ENCODE measurements at regions not wholly inside any gene's neighbourhood (a gene's known extent, or its start where the extent isn't known, plus 50 kb on each side); places are given as distances from the start of the nearest gene placed in this dataset.

- DNase-seq: no peak
These were observed 291.2 kb upstream of the SALL1 start for GRCh38 chr16:51442141-51442870.

- no peak for DNase-seq
These were observed 289.2 kb upstream of the SALL1 start for GRCh38 chr16:51440131-51440889.

DNA sequence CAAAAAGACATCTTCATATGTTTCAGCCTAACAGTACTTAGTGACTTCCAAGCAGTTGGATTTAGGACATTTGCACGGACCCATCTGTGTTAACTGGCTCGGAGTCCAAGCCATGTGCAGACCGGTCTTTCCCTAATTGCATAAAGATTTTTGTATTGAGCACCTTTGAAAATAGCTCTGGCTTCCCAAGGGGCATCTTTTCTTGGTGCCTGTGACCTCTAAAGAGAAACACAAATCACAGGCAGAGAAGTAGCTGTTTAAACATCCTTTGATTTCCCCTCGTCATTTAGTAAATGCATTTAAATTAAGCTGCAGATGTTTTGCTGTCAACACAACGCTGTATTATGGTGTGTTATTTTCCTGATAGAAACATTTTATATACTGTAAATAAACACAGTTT, 288.2 kb upstream of the SALL1 start:
- no peak for DNase-seq

DNA sequence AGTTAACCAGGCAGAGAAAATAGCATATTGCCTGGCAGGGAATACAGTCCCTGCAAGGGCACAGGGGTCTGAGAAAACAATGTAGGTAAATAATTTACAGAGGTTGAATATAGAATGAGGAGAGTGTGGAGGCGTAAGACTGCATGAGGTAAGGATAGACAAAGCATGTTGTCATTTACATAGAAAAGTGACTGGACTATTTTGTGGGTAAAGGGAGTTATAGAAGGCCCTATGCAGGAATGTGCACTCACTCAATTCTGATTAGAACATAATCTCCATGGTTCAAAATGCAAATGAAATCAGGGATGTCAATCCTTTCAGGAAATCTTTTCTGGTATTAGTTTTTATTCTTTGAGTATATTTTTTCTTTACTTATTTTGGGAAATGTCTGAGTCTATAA, 285.7 kb upstream of the SALL1 start:
- DNase-seq: no peak

GRCh38 chr16:51434567-51435198, 283.6 kb upstream of the SALL1 start:
- DNase-seq: no peak

DNA sequence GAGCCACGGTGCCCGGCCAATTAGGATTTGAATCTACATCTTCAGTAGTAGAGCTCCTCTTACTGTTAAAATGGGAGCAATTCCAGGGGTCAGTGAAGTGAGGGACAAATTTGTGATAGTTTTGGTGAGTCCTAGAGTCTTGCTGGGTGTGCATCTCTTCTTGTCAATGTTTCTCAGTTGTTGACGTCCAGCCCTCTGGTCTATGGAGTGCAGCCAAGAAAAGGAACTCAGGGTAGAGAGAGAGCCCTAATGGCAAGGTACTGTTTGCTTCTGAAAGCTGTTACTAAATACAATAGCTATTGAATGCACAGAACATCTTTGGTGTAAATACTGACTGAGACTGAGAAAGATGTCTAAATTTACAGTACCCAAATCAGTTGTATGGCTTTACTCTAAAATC, 282.5 kb upstream of the SALL1 start:
- DNase-seq: no peak

- DNase-seq: peak; percentile 96
These were observed 280.6 kb upstream of the SALL1 start for GRCh38 chr16:51431517-51432241.

DNA sequence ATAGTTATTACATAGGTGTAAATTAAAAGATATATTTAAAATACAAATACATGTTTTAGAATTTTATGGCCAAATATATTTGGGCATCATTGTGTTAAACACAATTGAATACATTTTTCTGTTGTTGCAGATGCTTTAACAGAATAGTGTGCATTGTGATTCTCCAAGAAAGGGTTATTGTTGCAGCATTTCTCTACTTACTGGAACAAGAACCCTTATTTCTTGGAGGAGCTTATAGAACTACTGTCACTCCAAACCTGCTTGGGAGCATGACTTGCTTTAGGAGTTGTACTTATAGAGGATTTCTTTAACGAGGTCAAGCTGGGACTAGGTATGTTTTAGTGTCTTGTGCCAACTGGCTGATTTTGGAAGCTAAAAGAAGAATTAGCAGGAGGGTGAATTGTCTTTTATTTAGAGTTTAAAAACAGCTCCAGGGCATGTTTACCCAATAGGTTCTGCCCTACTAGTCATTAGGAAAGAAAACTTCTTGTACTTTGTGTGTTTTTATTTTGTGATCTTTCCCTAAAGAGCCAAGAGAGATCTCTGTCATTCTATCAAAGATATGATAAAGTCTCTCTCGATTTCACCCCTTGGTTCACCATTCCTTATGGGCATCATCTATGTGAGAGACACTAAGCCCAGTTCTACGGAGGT, 279.8 kb upstream of the SALL1 start:
- DNase-seq: no peak

DNA sequence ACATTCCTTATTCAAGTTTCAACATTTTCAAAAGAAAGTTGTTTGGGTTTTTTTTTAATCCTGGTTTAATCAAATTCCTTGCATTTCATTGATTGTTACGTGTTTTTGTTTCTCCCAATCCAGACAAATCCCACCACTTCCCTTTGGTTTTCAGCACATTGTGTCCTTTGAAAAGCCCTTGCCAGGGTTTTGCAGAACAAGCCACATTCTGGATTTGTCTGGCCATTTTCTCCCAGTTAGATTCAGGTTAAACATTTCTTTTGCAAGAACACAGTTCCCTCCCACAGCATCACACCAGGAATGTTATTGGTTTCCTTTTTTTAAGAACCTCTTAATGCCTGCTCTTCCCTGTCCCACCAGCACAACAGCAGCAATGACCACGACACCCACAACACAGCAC, 278.0 kb upstream of the SALL1 start:
- DNase-seq: no peak

- DNase-seq: no peak
These were observed 276.0 kb upstream of the SALL1 start for GRCh38 chr16:51427085-51427484.

DNA sequence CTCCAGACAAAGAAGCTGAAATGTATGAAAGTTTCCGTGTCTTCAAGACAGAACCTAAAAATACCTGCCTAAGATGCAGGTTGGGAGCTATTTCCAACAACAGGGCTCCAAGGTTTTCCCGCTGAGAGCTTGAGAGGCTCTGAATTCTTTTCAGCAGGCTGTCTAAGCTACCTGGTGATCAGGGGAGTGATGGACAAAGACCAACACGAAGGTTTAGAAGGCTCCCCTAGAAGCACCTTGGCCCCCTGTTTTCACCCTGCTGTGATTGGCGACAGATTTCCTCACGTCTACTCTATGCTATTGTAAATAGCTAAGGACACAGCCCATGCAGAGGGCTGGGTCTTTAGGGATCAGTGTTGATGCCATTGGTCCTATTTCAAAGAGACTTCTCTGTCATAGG, 275.2 kb upstream of the SALL1 start:
- no peak for DNase-seq

DNA sequence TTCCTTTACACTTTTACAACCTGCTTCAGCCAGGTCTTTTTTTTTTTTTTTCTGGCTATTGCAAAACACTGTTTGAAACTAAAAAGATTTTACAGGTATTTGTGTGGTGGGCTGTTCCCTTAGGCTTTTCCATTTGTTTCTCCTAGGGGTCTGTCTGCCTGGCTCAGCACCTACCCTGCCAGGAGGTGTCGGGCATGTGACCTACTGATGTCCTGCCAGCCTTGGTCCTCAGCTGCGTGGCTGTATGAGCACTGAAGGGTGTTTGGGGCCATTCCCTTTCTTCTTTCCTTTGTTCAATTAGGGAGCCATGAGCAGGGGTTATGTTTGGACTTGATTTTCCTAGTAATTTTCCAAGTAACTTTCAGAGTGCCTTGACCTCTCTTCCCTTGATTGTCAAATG, 269.2 kb upstream of the SALL1 start:
- no peak for DNase-seq

DNA sequence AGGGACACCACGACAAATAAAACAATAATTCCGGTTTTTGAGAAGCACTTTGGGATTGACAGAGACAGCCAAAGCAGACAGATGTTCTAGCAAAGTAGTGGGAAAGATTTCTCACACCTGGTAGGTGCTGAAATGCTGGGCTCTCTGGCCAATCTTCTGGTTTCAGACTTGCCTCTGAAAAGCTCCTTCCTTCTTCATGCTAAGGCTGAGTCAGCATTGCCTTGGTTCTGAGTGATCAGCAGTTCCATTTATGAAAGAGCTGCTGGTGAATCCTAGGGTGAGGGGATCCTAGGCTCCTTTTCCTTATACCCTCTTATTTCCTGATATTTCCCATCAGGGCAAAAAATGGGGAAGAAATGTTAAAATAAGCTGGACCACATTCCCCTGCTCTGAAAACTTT, 268.7 kb upstream of the SALL1 start:
- DNase-seq: no peak

DNA sequence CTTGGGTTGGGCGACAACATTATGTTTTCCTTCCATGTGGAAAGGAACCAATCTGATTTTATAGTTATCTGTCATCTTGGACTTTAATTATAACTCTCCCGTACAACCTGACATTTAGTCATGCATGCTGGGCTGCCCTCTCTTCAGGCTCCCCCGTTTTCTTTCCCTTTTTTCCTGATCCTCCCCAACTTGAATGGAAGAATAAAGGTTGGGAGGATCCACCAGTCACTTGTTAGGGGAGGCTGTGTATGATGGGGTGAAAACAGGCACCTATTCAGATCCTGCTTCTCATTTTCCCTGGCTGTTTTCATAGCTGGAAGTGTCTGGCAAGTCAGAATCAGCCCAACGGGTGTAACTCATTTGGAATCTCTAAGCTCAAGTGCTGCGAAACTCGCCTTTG, 267.2 kb upstream of the SALL1 start:
- DNase-seq: no peak

GRCh38 chr16:51416926-51417325, 265.9 kb upstream of the SALL1 start:
- no peak for DNase-seq

DNA sequence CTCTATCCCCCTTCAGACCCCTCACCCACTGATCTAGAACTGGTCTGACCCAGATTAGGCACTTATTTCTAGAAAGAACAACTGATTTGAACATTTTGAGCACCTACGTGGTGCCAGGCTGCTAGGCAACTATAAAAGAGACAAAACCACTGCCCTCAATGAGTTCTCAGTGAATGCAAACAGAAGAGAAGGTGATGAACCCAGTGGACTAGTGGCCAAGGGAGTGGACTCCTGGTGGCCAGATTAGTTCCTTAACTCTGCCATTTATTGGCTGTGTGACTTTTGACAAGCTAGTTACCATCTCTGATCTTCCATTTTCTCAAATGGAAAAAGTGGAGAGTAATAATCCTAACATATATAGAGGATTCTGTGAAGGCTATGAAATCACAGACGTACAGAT, 259.1 kb upstream of the SALL1 start:
- DNase-seq: no peak

GRCh38 chr16:51409001-51409675, 258.1 kb upstream of the SALL1 start:
- DNase-seq: no peak

DNA sequence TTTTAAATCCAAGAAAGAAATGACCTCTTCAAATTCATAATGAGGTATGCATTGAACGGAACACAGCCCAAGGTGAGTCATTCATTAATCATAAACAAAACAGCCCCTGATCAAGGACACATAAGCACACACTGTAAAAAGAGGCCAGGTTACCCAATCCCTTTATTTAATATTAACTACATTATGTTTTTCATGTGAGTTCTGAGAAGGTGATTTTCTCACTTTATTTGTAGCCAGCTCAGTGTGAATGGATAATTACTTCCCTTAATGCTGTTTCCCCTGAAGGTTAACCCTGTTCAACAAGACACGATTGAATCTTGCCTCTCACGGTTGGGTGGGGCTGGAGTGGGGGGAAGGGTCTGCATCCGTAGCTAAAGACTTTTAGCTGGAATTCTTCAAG, 257.3 kb upstream of the SALL1 start:
- DNase-seq: peak; percentile 94

GRCh38 chr16:51407921-51408320, 256.9 kb upstream of the SALL1 start:
- no peak for DNase-seq

DNA sequence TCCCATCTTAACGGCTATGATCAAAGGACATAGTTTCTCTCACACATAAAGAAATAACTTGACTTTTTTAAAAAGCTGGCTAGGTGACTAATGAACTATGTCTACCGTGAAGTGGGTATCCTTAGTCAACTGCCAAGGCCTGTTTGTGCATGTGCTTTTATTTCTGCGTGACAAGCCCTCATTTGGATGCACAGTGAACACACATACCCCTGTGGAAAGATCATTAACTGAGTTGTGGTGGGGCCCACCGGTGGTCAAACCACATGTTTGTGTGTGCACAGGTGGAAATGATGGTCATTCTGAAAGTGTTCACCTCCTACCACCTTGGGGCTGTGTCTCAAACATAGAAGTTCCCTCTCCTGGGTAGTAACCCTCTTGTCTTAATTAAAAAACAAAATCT, 256.1 kb upstream of the SALL1 start:
- peak; percentile 80 for DNase-seq

- DNase-seq: no peak
These were observed 254.3 kb upstream of the SALL1 start for GRCh38 chr16:51405361-51405760.

DNA sequence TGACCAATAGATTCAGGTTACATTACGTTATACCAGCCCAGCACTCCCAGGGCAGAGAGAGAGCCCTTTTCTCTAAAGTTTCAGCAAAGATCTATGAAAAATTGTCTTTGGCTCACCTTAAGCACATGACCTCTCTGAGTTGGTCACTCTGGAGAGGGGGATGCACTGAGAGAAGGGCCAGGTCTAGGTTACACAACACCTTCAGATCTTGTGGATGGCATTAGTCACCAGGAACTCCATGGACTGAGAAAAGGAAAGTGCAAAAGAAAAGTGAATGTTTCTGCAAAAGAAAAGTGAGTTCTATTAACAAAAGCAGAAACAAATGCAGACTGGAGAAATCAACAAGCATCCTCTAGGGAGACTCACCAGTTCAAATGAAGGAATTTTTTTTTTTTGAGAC, 253.3 kb upstream of the SALL1 start:
- DNase-seq: no peak
